GM23338 (cell line): ENCODE measurements at regions not wholly inside any gene's neighbourhood (a gene's known extent, or its start where the extent isn't known, plus 50 kb on each side); places are given as distances from the start of the nearest gene placed in this dataset.

Experiments used
- ATAC-seq: fragments of 200-7000 bp; cut with Tn5 transposase; 3 replicates; pipeline ENCODE4 v1.9.1; 2020
- DNase-seq: peaks from one replicate; pipeline ENCODE4 v3.0.0-alpha.2; 2015; ENCODE audit warnings: low spot score
- H2AFZ ChIP-seq: fragments of 200-600 bp; sonication (generic); 2 replicates; pipeline ENCODE4 v1.8.0; 2016; ENCODE audit warnings: antibody characterized with exemption, mild to moderate bottlenecking, moderate library complexity
- H3F3A ChIP-seq: fragments of 200-600 bp; sonication (generic); replicated peaks from 2 replicates; pipeline ENCODE4 v1.8.0; 2017; ENCODE audit warnings: antibody characterized with exemption, mixed run types, low read depth
- H3K27ac ChIP-seq: fragments of 200-600 bp; sonication (generic); 2 replicates; pipeline ENCODE4 v1.6.1; 2016; ENCODE audit warnings: low read depth
- H3K27me3 ChIP-seq: fragments of 200-600 bp; sonication (generic); 2 replicates; pipeline ENCODE4 v1.8.0; 2016; ENCODE audit warnings: mild to moderate bottlenecking, mixed run types, moderate library complexity; ENCODE audit not compliant: insufficient read depth
- H3K36me3 ChIP-seq: fragments of 200-600 bp; sonication (generic); 2 replicates; pipeline ENCODE4 v1.8.0; 2016; ENCODE audit warnings: mild to moderate bottlenecking; ENCODE audit not compliant: insufficient read depth
- H3K4me1 ChIP-seq: fragments of 200-600 bp; sonication (generic); 2 replicates; pipeline ENCODE4 v1.8.0; 2016; ENCODE audit warnings: mild to moderate bottlenecking, moderate library complexity; ENCODE audit not compliant: insufficient read depth
- H3K4me2 ChIP-seq: fragments of 200-600 bp; sonication (generic); 2 replicates; pipeline ENCODE4 v1.7.1; 2017; ENCODE audit warnings: mixed run types
- H3K4me3 ChIP-seq: fragments of 200-600 bp; sonication (generic); 2 replicates; pipeline ENCODE4 v1.6.1; 2016; ENCODE audit warnings: mixed run types
- H3K79me2 ChIP-seq: fragments of 200-600 bp; sonication (generic); replicated peaks from 2 replicates; pipeline ENCODE4 v1.8.0; 2017; ENCODE audit warnings: mild to moderate bottlenecking; ENCODE audit not compliant: insufficient read depth
- H3K9me2 ChIP-seq: fragments of 200-600 bp; sonication (generic); 2 replicates; pipeline ENCODE4 v1.8.0; 2017; ENCODE audit not compliant: insufficient read depth
- H4K20me1 ChIP-seq: fragments of 200-600 bp; sonication (generic); replicated peaks from 2 replicates; pipeline ENCODE4 v1.8.0; 2017; ENCODE audit warnings: mild to moderate bottlenecking; ENCODE audit not compliant: insufficient read depth
- H3K27ac Mint-ChIP-seq: 2 replicates; pipeline ENCODE4 v1.8.0; 2020; ENCODE audit warnings: inconsistent platforms, mild to moderate bottlenecking, moderate library complexity, mixed read lengths
- H3K27me3 Mint-ChIP-seq: 3 replicates; pipeline ENCODE4 v1.8.0; 2022; ENCODE audit warnings: low read depth, mild to moderate bottlenecking, moderate library complexity, mixed read lengths, inconsistent platforms; ENCODE audit not compliant: insufficient read depth, poor library complexity
- H3K36me3 Mint-ChIP-seq: 3 replicates; pipeline ENCODE4 v1.8.0; 2021; ENCODE audit warnings: low read depth, mild to moderate bottlenecking, inconsistent platforms, moderate library complexity, mixed read lengths
- H3K4me1 Mint-ChIP-seq: 3 replicates; pipeline ENCODE4 v1.8.0; 2020; ENCODE audit warnings: mild to moderate bottlenecking, inconsistent platforms, mixed read lengths
- H3K4me3 Mint-ChIP-seq: 3 replicates; pipeline ENCODE4 v1.8.0; 2021; ENCODE audit warnings: moderate library complexity, mild to moderate bottlenecking, inconsistent platforms, mixed read lengths
- H3K9me3 Mint-ChIP-seq: 3 replicates; pipeline ENCODE4 v1.8.0; 2020; ENCODE audit warnings: moderate library complexity, mild to moderate bottlenecking, inconsistent platforms, mixed read lengths
- CREB1 ChIP-seq: fragments of 250-450 bp; sonication (Bioruptor Pico); IDR thresholded peaks from 2 replicates; pipeline ENCODE4 v1.5.0; 2020; ENCODE audit warnings: low read depth, mild to moderate bottlenecking, moderate library complexity
- ETS1 ChIP-seq: IDR thresholded peaks from 2 replicates; pipeline ENCODE4 v1.6.1; 2016; ENCODE audit warnings: antibody characterized with exemption
- POLR2AphosphoS5 ChIP-seq: IDR thresholded peaks from 2 replicates; pipeline ENCODE4 v1.6.1; 2016; ENCODE audit warnings: antibody characterized with exemption, low read depth
- STAT1 ChIP-seq: IDR thresholded peaks from one replicate; pipeline ENCODE4 v1.6.1; 2016; ENCODE audit warnings: antibody characterized with exemption; ENCODE audit not compliant: unreplicated experiment
- ZNF331 ChIP-seq: fragments of 250-450 bp; sonication (Bioruptor Pico); IDR thresholded peaks from 2 replicates; pipeline ENCODE4 v1.5.0; 2020; ENCODE audit warnings: low read depth, mild to moderate bottlenecking, moderate library complexity
- ZNF462 ChIP-seq: fragments of 250-450 bp; sonication (Bioruptor Pico); IDR thresholded peaks from 2 replicates; pipeline ENCODE4 v1.5.0; 2020; ENCODE audit warnings: mild to moderate bottlenecking, moderate library complexity

- Histone ChIP-seq H3K4me3 (no peak overlapping the region), H3K27me3 (no peaks in the 10 kb centered on the region), H3K27ac (no peak overlapping the region), H4K20me1 (no peaks in the 10 kb centered on the region), H3K9me2 (no peaks in the 10 kb centered on the region), H3K4me2 (no peak overlapping the region), H3F3A (no peaks in the 10 kb centered on the region), H3K36me3 (no peaks in the 10 kb centered on the region), H3K4me1 (no peaks in the 10 kb centered on the region), H3K79me2 (no peaks in the 10 kb centered on the region), H2AFZ (no peak overlapping the region)
- no peaks in the 10 kb centered on the region for H3K27me3 Mint-ChIP-seq
- no peaks in the 10 kb centered on the region for H3K4me1 Mint-ChIP-seq
- H3K36me3 Mint-ChIP-seq: no peaks in the 10 kb centered on the region
- H3K9me3 Mint-ChIP-seq: no peaks in the 10 kb centered on the region
- no peak for TF ChIP-seq ZNF462 (CRISPR knock-in tag)
- no peak overlapping the region for H3K4me3 Mint-ChIP-seq
- no peak overlapping the region for H3K27ac Mint-ChIP-seq
- no peak for ATAC-seq
- DNase-seq: no peak
Measured at GRCh38 chr4:20119141-20119540, 132.6 kb upstream of the SLIT2 start.

DNA sequence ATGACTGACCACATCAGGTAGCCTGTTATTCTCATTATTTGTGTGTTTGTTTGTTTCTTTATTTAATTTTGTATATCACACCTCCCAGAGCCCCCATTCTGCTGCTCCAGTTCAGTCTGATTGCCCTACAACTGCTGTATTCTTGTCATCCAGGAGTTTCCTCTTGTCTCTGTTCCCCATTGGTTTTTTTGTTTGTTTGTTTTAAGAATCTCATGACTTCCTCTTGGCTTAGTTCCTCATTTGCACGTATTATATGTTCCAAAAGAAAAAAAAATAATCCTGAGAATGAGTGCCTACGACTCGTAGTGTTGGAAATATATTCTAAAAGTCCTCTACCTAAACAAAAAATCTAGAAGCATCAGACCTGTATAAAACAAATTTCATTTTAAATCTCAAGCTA lies 142.3 kb upstream of the SLIT2 start:
- no peak for DNase-seq
- Histone ChIP-seq H3K9me2 (no peaks in the 10 kb centered on the region), H3K4me2 (no peak overlapping the region), H3K36me3 (no peaks in the 10 kb centered on the region), H2AFZ (no peak overlapping the region), H3K4me1 (no peaks in the 10 kb centered on the region), H3F3A (no peaks in the 10 kb centered on the region), H3K4me3 (no peak overlapping the region), H3K27me3 (no peaks in the 10 kb centered on the region), H3K27ac (no peak overlapping the region), H4K20me1 (no peaks in the 10 kb centered on the region), H3K79me2 (no peaks in the 10 kb centered on the region)
- H3K27ac Mint-ChIP-seq: no peak overlapping the region
- peaks cover 4% of the 10 kb centered on the region for H3K9me3 Mint-ChIP-seq
- ATAC-seq: no peak
- H3K36me3 Mint-ChIP-seq: no peaks in the 10 kb centered on the region; the same call in 2 of the 3 replicates
- no peak overlapping the region for H3K4me3 Mint-ChIP-seq
- no peak for TF ChIP-seq CREB1 (CRISPR knock-in tag)
- no peak for TF ChIP-seq ETS1
- TF ChIP-seq ZNF331: no peak
- TF ChIP-seq POLR2AphosphoS5: no peak
- no peak for TF ChIP-seq STAT1
- H3K27me3 Mint-ChIP-seq: no peaks in the 10 kb centered on the region
- H3K4me1 Mint-ChIP-seq: no peaks in the 10 kb centered on the region
